Small intestine (tissue), 7 donors: ENCODE measurements at regions not wholly inside any gene's neighbourhood (a gene's known extent, or its start where the extent isn't known, plus 50 kb on each side); places are given as distances from the start of the nearest gene placed in this dataset.

Experiments
- DNase-seq, 2 donors: peaks; one replicate each; pipeline versions ENCODE4 v3.0.0 to v3.0.0-alpha.2; 2013
- FAIRE-seq: peaks from 2 replicates; lab custom pipeline; 2012; peaks lifted over from hg19 to GRCh38; lab: Jason Lieb, UNC
- H3K27ac ChIP-seq, 3 donors: one replicate each; pipeline ENCODE4 v1.5.1; 2013; ENCODE audit warnings: low read length in 2 of 3, mild to moderate bottlenecking in 2 of 3, control low read depth in 1 of 3, inconsistent platforms in 1 of 3, low read depth in 1 of 3, moderate library complexity in 1 of 3
- H3K27me3 ChIP-seq, 3 donors: one replicate each; pipeline ENCODE4 v1.6.1; 2013; ENCODE audit warnings: low read length in 3 of 3, inconsistent platforms in 1 of 3; ENCODE audit not compliant: control insufficient read depth in 3 of 3, insufficient read depth in 3 of 3
- H3K36me3 ChIP-seq, 3 donors: one replicate each; pipeline ENCODE4 v1.6.1; 2013; ENCODE audit warnings: low read length in 3 of 3, inconsistent platforms in 1 of 3, low read depth in 1 of 3, mild to moderate bottlenecking in 1 of 3, moderate library complexity in 1 of 3; ENCODE audit not compliant: control insufficient read depth in 3 of 3, insufficient read depth in 2 of 3
- H3K4me1 ChIP-seq, 3 donors: one replicate each; pipeline ENCODE4 v1.6.1; 2013; ENCODE audit warnings: low read length in 2 of 3, inconsistent platforms in 1 of 3, low read depth in 1 of 3, mild to moderate bottlenecking in 1 of 3, moderate library complexity in 1 of 3; ENCODE audit not compliant: control insufficient read depth in 3 of 3, insufficient read depth in 2 of 3
- H3K4me3 ChIP-seq, 3 donors: one replicate each; pipeline ENCODE4 v1.5.1; 2013; ENCODE audit warnings: low read length in 3 of 3, control low read depth in 1 of 3, inconsistent platforms in 1 of 3, low read depth in 1 of 3, mild to moderate bottlenecking in 1 of 3, moderate library complexity in 1 of 3
- H3K9me3 ChIP-seq, 2 donors: one replicate each; pipeline ENCODE4 v1.6.1; 2013; ENCODE audit warnings: low read depth in 1 of 2, low read length in 1 of 2; ENCODE audit not compliant: control insufficient read depth in 2 of 2, insufficient read depth in 1 of 2
- WGBS, 3 donors: extraction: QIAGEN DNeasy Blood & Tissue Kit; methylation state at CpG; one replicate each; pipeline ENCODE4 v1.1.7; 2013; 5-methylcytosine and 5-hydroxymethylcytosine counted together
- donor health status: healthy with polysubstance abuse.
- donor health status: control.
- donor health status: control.
- donor health status: Bipolar disorder and iron deficiency.
- donor health status: healthy.

DNA sequence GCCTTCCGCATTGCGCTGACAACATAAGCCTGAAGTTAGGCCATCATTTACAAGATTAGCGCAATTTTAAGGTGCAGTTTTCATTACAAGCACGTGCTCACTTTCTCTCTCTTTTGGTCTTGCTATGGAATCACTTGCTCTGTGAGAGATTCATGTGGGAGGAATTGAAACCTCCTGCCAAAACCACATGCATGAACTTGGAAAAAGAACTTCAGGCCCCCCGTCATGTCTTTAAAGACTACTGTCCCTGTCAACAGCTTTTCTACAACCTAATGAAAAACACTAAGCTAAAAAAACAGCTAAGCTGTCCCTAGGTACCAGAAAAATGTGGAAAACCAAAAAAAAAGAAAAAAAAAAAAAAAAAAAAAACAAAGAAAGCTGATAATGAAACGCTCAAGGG lies 1707.6 kb upstream of the RAG2 start:
- DNase-seq, result no peak
- Histone ChIP-seq H3K4me1 (no peaks in the 10 kb centered on the region), H3K27ac (no peak overlapping the region), H3K36me3 (no peaks in the 10 kb centered on the region), H3K4me3 (no peak overlapping the region), H3K9me3 (no peaks in the 10 kb centered on the region), H3K27me3 (no peaks in the 10 kb centered on the region)
- 84 to 91% (median 86%) methylated on average over 6 of the region's 6 CpGs for WGBS, 3 donors
- FAIRE-seq, result no peak

DNA sequence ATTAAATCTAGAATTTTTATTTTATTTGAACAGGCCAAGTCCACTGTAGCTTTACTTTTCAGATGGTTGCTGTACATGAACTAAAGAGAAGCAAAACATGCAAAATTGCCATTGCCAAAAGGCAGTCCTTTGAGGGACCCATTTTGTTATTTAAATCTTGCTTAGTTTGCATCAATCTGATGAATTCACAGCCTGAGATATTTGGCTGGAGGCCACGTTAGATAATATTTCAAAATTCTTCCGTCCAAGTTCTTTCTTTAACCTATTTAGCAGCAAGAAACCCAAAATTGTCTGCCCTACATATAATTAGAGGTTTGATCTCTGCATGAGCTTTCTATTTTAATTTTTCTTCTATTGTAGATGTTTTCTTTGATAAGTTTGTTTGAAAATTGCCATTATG lies 1706.9 kb upstream of the RAG2 start:
- no peaks in the 10 kb centered on the region for H3K36me3 ChIP-seq
- WGBS, 3 donors, result 63 to 80% (median 73%) methylated on average over 2 of the region's 2 CpGs
- FAIRE-seq (no peak), DNase-seq (no peak)
- no peaks in the 10 kb centered on the region for H3K9me3 ChIP-seq
- H3K4me1 ChIP-seq, result no peaks in the 10 kb centered on the region
- H3K4me3 ChIP-seq, result no peak overlapping the region
- no peak overlapping the region for H3K27ac ChIP-seq
- no peaks in the 10 kb centered on the region for H3K27me3 ChIP-seq

DNA sequence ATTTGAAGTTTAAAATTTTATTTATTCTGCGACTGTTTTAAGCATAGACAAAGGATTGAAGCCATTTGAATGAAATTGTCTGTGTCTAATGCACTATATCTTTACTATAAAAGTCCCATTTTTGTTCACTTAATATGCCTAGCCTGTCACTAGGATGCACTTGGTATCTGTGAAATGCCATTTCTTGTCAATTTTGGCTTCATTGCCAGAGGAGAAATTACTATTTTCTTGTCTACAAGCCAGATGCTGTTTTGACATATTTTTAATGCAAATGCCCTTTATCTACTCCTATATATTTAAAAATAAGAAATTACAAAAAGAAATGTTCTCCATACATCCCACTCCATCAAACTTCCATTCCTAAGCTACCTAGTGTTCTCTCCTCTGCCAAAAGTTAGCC lies 1704.5 kb upstream of the RAG2 start:
- H3K9me3 ChIP-seq, result no peaks in the 10 kb centered on the region
- WGBS, 3 donors, result 0 to 2% (median 0%) methylated on average over 1 of the region's 1 CpG
- no peaks in the 10 kb centered on the region for H3K27me3 ChIP-seq
- H3K36me3 ChIP-seq, result no peaks in the 10 kb centered on the region
- no peak overlapping the region for H3K27ac ChIP-seq
- H3K4me1 ChIP-seq, result no peaks in the 10 kb centered on the region
- DNase-seq (no peak), FAIRE-seq (no peak)
- no peak overlapping the region for H3K4me3 ChIP-seq

DNA sequence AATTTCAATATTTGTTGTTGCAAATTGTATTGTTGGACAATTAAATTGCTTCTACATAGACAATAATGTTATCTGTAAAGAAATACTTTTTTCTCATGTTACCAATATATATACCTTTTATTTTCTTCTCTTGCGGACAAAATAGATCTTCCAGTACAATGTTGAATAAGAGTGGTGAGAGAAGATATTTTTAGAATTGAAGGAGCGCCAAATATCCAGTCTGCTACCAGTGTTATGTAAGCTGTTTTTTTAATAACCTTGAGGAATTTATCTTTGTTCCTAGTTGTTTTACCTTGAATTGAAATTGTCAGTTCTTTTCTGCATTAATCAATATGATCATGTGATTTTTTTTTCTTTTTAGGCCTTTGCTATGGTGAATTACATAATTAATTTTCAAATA lies 1702.5 kb upstream of the RAG2 start:
- no peak for DNase-seq
- H3K36me3 ChIP-seq, result no peaks in the 10 kb centered on the region
- no peak overlapping the region for H3K27ac ChIP-seq
- no peak for FAIRE-seq
- 90 to 97% (median 90%) methylated on average over 2 of the region's 2 CpGs for WGBS, 3 donors
- H3K4me3 ChIP-seq, result no peak overlapping the region
- no peaks in the 10 kb centered on the region for H3K27me3 ChIP-seq
- H3K9me3 ChIP-seq, result peaks cover 0 to 8% of the 10 kb centered on the region in 2 donors
- no peaks in the 10 kb centered on the region for H3K4me1 ChIP-seq

DNA sequence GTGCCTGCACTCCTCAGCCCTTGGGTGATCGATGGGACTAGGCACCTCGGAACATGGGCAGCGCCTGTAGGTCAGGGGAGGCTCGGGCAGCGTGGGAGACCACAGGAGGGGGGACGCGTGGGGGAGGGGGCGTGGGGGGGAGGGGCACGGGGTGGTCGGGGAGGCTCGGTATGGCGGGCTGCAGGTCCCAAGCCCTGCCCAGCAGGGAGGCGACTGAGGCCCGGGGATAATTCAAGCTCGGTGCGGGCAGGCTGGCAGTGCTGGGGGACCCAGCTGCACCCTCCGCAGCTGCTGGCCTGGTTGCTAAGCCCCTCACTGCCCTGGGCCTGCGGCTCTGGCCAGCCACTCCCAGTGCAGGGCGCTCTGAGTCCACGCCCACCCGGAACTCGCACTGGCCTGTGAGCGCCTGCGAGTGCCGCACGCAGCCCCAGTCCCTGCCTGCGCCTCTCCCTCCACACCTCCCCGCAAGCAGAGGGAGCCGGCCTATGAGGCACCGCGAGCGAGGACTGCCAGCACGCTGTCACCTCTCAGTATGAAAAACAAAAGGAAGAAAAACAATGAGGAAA lies 1698.3 kb upstream of the RAG2 start:
- no peak for FAIRE-seq
- Histone ChIP-seq H3K4me1 (no peaks in the 10 kb centered on the region), H3K36me3 (no peaks in the 10 kb centered on the region), H3K9me3 (peaks cover 0 to 10% of the 10 kb centered on the region in 2 donors), H3K4me3 (no peak overlapping the region), H3K27me3 (no peaks in the 10 kb centered on the region), H3K27ac (no peak overlapping the region)
- WGBS, 3 donors, result 94 to 95% (median 95%) methylated on average over 28 to 33 of the region's 33 CpGs
- no peak for DNase-seq

DNA sequence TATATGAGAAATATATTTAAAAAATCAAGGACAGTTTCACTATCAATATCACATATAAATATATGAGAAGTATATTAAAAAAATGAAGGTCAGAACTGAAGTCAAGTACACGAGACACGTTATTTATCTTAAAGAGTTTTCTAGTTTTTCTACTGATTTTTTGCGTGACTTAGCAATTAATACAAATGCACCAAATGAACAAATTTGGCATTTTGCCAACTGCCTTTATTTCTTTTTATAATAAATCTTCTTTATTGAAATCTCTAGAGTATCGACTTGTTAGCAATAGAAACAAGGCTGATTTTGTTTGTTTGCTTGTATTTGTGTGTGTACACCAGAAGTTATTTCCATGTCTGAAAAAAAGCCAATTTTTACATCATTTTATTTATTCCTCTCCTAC lies 1684.7 kb upstream of the RAG2 start:
- Histone ChIP-seq H3K4me1 (no peaks in the 10 kb centered on the region), H3K27ac (no peak overlapping the region), H3K4me3 (no peak overlapping the region), H3K27me3 (no peaks in the 10 kb centered on the region), H3K9me3 (peaks cover 0 to 3% of the 10 kb centered on the region in 2 donors), H3K36me3 (no peaks in the 10 kb centered on the region)
- FAIRE-seq, result no peak
- 79 to 87% (median 83%) methylated on average over 4 of the region's 4 CpGs for WGBS, 3 donors
- no peak for DNase-seq

DNA sequence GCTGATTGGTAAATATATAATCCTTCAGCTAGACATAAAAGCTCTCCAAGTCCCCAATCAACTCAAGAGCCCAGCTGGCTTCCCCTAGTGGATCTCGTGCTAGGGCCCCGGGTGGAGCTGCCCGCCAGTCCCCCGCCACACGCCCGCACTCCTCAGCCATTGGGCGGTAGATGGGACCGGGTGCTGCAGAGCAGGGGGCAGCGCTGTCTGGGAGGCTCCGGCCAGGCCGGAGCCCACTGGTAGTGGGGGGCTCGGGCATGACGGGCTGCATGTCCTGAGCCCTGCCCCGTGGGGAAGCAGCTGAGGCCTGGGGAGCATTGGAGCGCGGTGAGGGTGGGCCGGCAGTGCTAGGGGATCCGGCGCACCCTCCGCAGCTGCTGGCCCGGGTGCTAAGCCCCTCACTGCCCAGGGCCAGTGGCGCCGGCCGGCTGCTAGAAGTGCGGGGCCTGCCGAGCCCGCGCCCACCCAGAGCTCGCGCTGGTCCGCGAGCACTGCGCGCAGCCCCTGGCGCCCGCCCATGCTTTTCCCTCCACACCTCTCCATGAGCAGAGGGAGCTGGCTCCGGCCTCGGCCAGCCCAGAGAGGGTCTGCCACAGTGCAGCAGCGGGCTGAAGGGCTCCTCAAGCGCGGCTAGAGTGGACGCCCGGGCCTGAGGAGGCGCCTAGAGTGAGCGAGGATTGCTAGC lies 1680.6 kb upstream of the RAG2 start:
- Histone ChIP-seq H3K27ac (no peak overlapping the region), H3K9me3 (peaks cover 0 to 3% of the 10 kb centered on the region in 2 donors), H3K36me3 (no peaks in the 10 kb centered on the region), H3K4me3 (no peak overlapping the region), H3K4me1 (no peaks in the 10 kb centered on the region), H3K27me3 (no peaks in the 10 kb centered on the region)
- FAIRE-seq (no peak), DNase-seq (no peak)
- WGBS, 3 donors, result 92 to 96% (median 96%) methylated on average over 39 to 45 of the region's 45 CpGs

DNA sequence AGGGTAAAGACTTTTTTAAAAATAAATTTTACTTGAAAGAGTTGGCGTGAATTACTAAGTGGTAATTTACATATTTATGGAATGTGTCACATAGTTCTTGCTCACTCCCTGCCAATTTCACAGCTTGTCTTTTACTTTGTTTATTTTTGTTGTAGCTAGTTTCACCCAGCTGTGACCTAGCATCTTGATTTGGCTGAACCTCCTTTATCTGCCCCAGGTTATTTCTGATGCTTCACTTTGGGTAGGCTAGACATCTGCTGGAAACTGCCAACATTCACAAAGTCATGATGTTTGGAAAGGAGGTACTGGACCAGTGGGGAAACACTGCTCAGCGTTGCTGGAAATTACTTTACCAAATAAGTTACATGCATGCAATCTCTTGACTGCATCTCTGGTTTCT lies 1676.0 kb upstream of the RAG2 start:
- no peak for DNase-seq
- 62 to 85% (median 77%) methylated on average over 2 of the region's 2 CpGs for WGBS, 3 donors
- FAIRE-seq, result no peak

DNA sequence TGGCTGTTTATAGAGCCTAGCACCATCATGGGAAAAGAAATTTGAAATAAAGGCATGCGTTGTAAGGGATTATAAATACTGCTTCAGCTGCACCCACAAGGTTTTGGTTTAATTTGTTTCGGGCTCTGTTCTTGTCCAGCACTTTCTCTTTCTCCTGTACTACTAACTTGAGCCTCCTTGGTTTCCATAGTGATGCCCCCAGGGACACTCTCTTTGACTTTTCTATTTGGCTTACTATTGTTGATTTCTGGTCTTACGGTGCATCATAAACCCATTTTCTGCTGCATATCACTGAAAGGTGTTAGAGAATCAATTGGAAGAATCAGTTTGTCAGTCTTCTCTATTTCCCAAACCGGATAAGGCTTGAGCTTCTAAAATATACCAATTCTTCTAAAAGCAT lies 1674.3 kb upstream of the RAG2 start:
- no peak for FAIRE-seq
- Histone ChIP-seq H3K27ac (no peak overlapping the region), H3K4me3 (no peak overlapping the region), H3K36me3 (no peaks in the 10 kb centered on the region), H3K9me3 (peaks cover 0 to 7% of the 10 kb centered on the region in 2 donors), H3K27me3 (no peaks in the 10 kb centered on the region), H3K4me1 (no peaks in the 10 kb centered on the region)
- WGBS, 3 donors, result 64 to 74% (median 71%) methylated on average over 4 of the region's 4 CpGs
- DNase-seq, result no peak

More for the DNA sequence above, 1676.0 kb upstream of the RAG2 start:
- H3K9me3 ChIP-seq, result peaks cover 0 to 10% of the 10 kb centered on the region in 2 donors
- H3K4me1 ChIP-seq, result no peaks in the 10 kb centered on the region
- no peaks in the 10 kb centered on the region for H3K36me3 ChIP-seq
- no peak overlapping the region for H3K4me3 ChIP-seq
- no peaks in the 10 kb centered on the region for H3K27me3 ChIP-seq
- H3K27ac ChIP-seq, result no peak overlapping the region
